ENCODE measurements at regions not wholly inside any gene's neighbourhood (a gene's known extent, or its start where the extent isn't known, plus 50 kb on each side); places are given as distances from the start of the nearest gene placed in this dataset.

- intact Hi-C loops (cut with DNase I): no loop called here
- Histone ChIP-seq H3K9me3 (no peaks in the 10 kb centered on the region), H3K4me1 (no peaks in the 10 kb centered on the region), H3K4me3 (replicated peaks in 1 of 3) (no peak overlapping the region), H3K27me3 (no peaks in the 10 kb centered on the region), H3K36me3 (no peaks in the 10 kb centered on the region), H3K27ac (no peak overlapping the region)
- no peak for DNase-seq
- no peak for TF ChIP-seq POLR2A (IDR thresholded peaks at IDR 0.05)
- no peak for TF ChIP-seq CTCF (IDR thresholded peaks at IDR 0.05)
Measured at GRCh38 chr5:92952243-92952642, 628.8 kb downstream of the NR2F1-AS1 start.

GRCh38 chr5:92951746-92952145 is 629.3 kb downstream of the NR2F1-AS1 start:
- DNase-seq: no peak
- Histone ChIP-seq H3K27ac (no peak overlapping the region), H3K4me3 (replicated peaks in 1 of 3) (no peak overlapping the region), H3K36me3 (no peaks in the 10 kb centered on the region), H3K4me1 (no peaks in the 10 kb centered on the region), H3K9me3 (no peaks in the 10 kb centered on the region), H3K27me3 (no peaks in the 10 kb centered on the region)
- TF ChIP-seq POLR2A (IDR thresholded peaks at IDR 0.05) (no peak), CTCF (IDR thresholded peaks at IDR 0.05) (no peak)
- intact Hi-C loops (cut with DNase I): no loop called here

GRCh38 chr5:92946546-92946945 is 634.5 kb downstream of the NR2F1-AS1 start:
- Histone ChIP-seq H3K27me3 (no peaks in the 10 kb centered on the region), H3K9me3 (no peaks in the 10 kb centered on the region), H3K4me3 (replicated peaks in 1 of 3) (no peak overlapping the region), H3K36me3 (no peaks in the 10 kb centered on the region), H3K4me1 (no peaks in the 10 kb centered on the region), H3K27ac (no peak overlapping the region)
- TF ChIP-seq CTCF (IDR thresholded peaks at IDR 0.05) (no peak), POLR2A (IDR thresholded peaks at IDR 0.05) (no peak)
- no peak for DNase-seq
- 94 to 98% methylated on average over 8 of the region's 8 CpGs for WGBS, 2 donors
- intact Hi-C loops (cut with DNase I): no loop called here

GRCh38 chr5:92945605-92946097 is 635.4 kb downstream of the NR2F1-AS1 start:
- intact Hi-C loops (cut with DNase I): no loop called here
- H3K27ac ChIP-seq: peak overlapping the region in 1 of 3 donors; percentile 9

More at GRCh38 chr5:92945605-92946097, 635.4 kb downstream of the NR2F1-AS1 start:
- H3K4me1 ChIP-seq: no peaks in the 10 kb centered on the region
- H3K36me3 ChIP-seq: no peaks in the 10 kb centered on the region
- no peaks in the 10 kb centered on the region for H3K27me3 ChIP-seq
- DNase-seq: no peak
- H3K9me3 ChIP-seq: no peaks in the 10 kb centered on the region
- TF ChIP-seq POLR2A (IDR thresholded peaks at IDR 0.05): no peak
- TF ChIP-seq CTCF (IDR thresholded peaks at IDR 0.05): no peak
- H3K4me3 ChIP-seq (replicated peaks in 1 of 3): no peak overlapping the region

Data from thyroid gland (tissue), 4 donors.